Heart left ventricle (tissue), 13 donors: ENCODE measurements at regions not wholly inside any gene's neighbourhood (a gene's known extent, or its start where the extent isn't known, plus 50 kb on each side); places are given as distances from the start of the nearest gene placed in this dataset.

Experiments
- POLR2A ChIP-seq, 2 donors: fragments of 450-650 bp; IDR thresholded peaks; one replicate each; pipeline ENCODE4 v1.6.1; 2017; ENCODE audit warnings: antibody characterized with exemption in 2 of 2, mild to moderate bottlenecking in 2 of 2, moderate library complexity in 2 of 2
- TF ChIP-seq, protein P1 (sequence below), 12 donors: fragments of 200-600 bp; sonication (generic) in 4 of 12; IDR thresholded peaks; one replicate each; pipeline versions ENCODE4 v1.5.0 to v1.8.0; 2018 to 2022; ENCODE audit warnings: antibody characterized with exemption in 12 of 12, mild to moderate bottlenecking in 5 of 12
- donor health status: ischemic (EF 13 %, LVEDD 7.1; RV severe dilation, severe dysfunction).
- donor health status: DM: no; HTN: yes; CAD: no.
- donor health status: DM: no; HTN: no; CAD: no.
- donor health status: ischemic (EF 25% LVEDD 6.9; RV normal size, moderate dysfunction).
- donor health status: ischemic (EF 25% LVEDD 5.7; RV mildly dilated, moderate dysfunction).
- donor health status: ischemic (EF 35%, LVEDD 5.7; RV mildly dilated, moderate dysfunction).
- donor health status: nonischemic (EF 11% LVEDD 7.7; RV severe dilation, severe dysfunction).
- donor health status: DM: yes; HTN: yes; CAD: no.
- donor health status: PGD.
- donor health status: ischemic (EF 29% LVEDD 5.4; RV normal size, mild dysfunction).
- donor health status: nonischemic (EF 23%, LVEDD 6.1; RV moderate dilation, normal function).

DNA sequence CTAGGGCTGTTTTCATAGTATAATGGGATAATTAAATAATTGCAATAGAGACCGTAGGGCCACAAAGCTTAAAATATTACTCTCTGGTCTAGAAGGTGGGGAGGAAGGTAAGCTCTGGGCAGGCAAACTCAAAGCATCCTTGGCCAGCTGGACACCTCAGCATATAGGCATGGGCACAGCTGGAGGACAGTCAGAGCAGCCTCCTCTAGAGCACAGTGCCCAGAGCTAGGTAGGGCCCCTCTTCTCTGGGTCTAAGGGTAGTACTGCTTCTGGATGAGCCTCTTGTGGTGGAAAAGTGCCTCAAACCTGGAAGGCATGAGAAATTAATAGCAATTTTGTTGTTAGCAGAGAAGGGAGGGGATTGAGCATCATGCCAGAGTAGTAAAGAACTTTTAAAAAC is 116.9 kb upstream of the FOXN2 start:
- TF ChIP-seq, protein P1, sequence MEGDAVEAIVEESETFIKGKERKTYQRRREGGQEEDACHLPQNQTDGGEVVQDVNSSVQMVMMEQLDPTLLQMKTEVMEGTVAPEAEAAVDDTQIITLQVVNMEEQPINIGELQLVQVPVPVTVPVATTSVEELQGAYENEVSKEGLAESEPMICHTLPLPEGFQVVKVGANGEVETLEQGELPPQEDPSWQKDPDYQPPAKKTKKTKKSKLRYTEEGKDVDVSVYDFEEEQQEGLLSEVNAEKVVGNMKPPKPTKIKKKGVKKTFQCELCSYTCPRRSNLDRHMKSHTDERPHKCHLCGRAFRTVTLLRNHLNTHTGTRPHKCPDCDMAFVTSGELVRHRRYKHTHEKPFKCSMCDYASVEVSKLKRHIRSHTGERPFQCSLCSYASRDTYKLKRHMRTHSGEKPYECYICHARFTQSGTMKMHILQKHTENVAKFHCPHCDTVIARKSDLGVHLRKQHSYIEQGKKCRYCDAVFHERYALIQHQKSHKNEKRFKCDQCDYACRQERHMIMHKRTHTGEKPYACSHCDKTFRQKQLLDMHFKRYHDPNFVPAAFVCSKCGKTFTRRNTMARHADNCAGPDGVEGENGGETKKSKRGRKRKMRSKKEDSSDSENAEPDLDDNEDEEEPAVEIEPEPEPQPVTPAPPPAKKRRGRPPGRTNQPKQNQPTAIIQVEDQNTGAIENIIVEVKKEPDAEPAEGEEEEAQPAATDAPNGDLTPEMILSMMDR (IDR thresholded peaks at IDR 0.05): no peak
- TF ChIP-seq POLR2A (IDR thresholded peaks at IDR 0.05): no peak
